ENCODE measurements at regions not wholly inside any gene's neighbourhood (a gene's known extent, or its start where the extent isn't known, plus 50 kb on each side); places are given as distances from the start of the nearest gene placed in this dataset.

DNA sequence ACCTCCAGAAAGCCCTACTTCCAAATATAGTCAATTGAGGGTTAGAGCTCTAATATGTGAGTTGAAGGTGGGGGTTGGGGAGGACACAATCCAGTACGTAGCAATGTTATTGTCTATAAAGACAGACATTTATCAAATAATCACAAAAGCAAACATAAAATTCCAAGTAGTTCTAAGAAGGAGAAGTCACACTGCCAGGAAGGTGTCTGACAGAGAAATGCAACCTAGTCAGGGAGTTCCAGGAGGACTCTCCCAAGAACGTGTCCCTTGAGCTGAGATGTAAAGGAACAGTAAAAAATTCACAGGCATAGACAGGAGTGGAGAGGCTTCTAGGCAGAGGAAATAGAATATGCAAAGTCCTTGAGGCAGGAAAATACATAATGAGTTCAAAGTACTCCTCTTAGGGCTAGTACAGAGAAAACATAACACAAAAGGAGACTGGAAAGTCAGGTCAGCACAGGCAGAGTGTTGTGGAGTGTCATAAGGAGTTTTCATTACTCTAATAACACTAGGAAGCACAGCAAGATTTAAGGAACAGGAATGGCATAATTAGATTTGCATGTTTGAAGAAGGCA lies 277.6 kb upstream of the STT3B start:
- H3K4me3 ChIP-seq (ENCODE audit: low read depth in 1 of 2, low read length in 2 of 2), result no peak overlapping the region
- no peaks in the 10 kb centered on the region for H3K9me3 ChIP-seq (ENCODE audit: control insufficient read depth in 1 of 2, low read length in 2 of 2)

GRCh38 chr3:31262201-31262600 lies 270.5 kb upstream of the STT3B start:
- H3K27ac ChIP-seq (ENCODE audit: low read length), result no peak overlapping the region
- no peaks in the 10 kb centered on the region for H3K4me1 ChIP-seq (ENCODE audit: control insufficient read depth in 1 of 2, insufficient read depth in 2 of 2, low read length in 2 of 2)
- H3K36me3 ChIP-seq (ENCODE audit: control insufficient read depth in 1 of 2, insufficient read depth in 2 of 2, low read length in 2 of 2), result no peaks in the 10 kb centered on the region
- no peak overlapping the region for H3K4me3 ChIP-seq (ENCODE audit: low read depth in 1 of 2, low read length in 2 of 2)
- H3K27me3 ChIP-seq (ENCODE audit: low read depth, low read length), result no peaks in the 10 kb centered on the region
- H3K9me3 ChIP-seq (ENCODE audit: control insufficient read depth in 1 of 2, low read length in 2 of 2), result no peaks in the 10 kb centered on the region

More for the DNA sequence above, 277.6 kb upstream of the STT3B start:
- Histone ChIP-seq H3K36me3 (ENCODE audit: control insufficient read depth in 1 of 2, insufficient read depth in 2 of 2, low read length in 2 of 2) (no peaks in the 10 kb centered on the region), H3K4me1 (ENCODE audit: control insufficient read depth in 1 of 2, insufficient read depth in 2 of 2, low read length in 2 of 2) (no peaks in the 10 kb centered on the region), H3K27me3 (ENCODE audit: low read depth, low read length) (no peaks in the 10 kb centered on the region), H3K27ac (ENCODE audit: low read length) (no peak overlapping the region)

GRCh38 chr3:31263897-31264296 lies 268.8 kb upstream of the STT3B start:
- Histone ChIP-seq H3K4me1 (ENCODE audit: control insufficient read depth in 1 of 2, insufficient read depth in 2 of 2, low read length in 2 of 2) (no peaks in the 10 kb centered on the region), H3K27me3 (ENCODE audit: low read depth, low read length) (no peaks in the 10 kb centered on the region), H3K4me3 (ENCODE audit: low read depth in 1 of 2, low read length in 2 of 2) (no peak overlapping the region), H3K27ac (ENCODE audit: low read length) (no peak overlapping the region), H3K9me3 (ENCODE audit: control insufficient read depth in 1 of 2, low read length in 2 of 2) (no peaks in the 10 kb centered on the region), H3K36me3 (ENCODE audit: control insufficient read depth in 1 of 2, insufficient read depth in 2 of 2, low read length in 2 of 2) (no peaks in the 10 kb centered on the region)

DNA sequence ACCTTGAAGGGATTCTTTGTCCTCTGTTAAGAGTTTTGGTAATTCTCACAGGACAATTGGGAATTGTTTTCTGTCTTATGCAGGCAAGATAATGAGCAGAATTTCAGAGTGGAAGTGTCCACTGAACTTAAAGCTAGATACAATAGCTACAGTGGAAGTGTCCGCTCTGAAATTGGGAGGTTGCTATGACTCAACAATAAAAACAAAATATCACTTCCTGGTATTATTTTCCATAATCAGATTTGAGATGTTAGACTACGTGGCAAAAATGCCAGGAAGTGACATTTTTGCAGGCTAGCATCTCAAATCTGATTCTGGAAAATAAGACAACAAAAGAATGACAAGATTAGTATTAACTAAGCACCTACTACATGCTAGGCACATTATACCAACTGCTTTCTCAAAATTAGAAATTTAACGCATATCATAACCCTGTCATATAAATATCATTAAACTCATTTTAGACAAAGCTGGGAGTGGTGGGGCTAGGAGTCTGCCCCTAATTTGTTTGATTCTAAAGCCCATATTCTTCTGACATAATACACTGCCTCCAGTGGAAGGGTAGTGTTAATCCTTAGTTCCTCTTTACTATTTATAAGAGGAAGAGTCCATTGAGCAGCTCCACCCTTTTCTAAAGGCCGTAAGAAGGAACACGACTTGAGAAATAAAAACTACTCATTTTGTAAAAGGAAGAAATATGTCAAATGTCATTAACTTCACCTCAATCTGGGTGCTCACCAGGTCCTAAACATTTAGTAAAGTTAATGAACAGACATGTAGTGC lies 266.9 kb upstream of the STT3B start:
- Histone ChIP-seq H3K9me3 (ENCODE audit: control insufficient read depth in 1 of 2, low read length in 2 of 2) (no peaks in the 10 kb centered on the region), H3K4me1 (ENCODE audit: control insufficient read depth in 1 of 2, insufficient read depth in 2 of 2, low read length in 2 of 2) (no peaks in the 10 kb centered on the region), H3K27me3 (ENCODE audit: low read depth, low read length) (no peaks in the 10 kb centered on the region), H3K4me3 (ENCODE audit: low read depth in 1 of 2, low read length in 2 of 2) (no peak overlapping the region), H3K27ac (ENCODE audit: low read length) (no peak overlapping the region), H3K36me3 (ENCODE audit: control insufficient read depth in 1 of 2, insufficient read depth in 2 of 2, low read length in 2 of 2) (no peaks in the 10 kb centered on the region)

- H3K36me3 ChIP-seq (ENCODE audit: control insufficient read depth in 1 of 2, insufficient read depth in 2 of 2, low read length in 2 of 2), result no peaks in the 10 kb centered on the region
- H3K4me3 ChIP-seq (ENCODE audit: low read depth in 1 of 2, low read length in 2 of 2), result no peak overlapping the region
- no peaks in the 10 kb centered on the region for H3K9me3 ChIP-seq (ENCODE audit: control insufficient read depth in 1 of 2, low read length in 2 of 2)
- no peaks in the 10 kb centered on the region for H3K4me1 ChIP-seq (ENCODE audit: control insufficient read depth in 1 of 2, insufficient read depth in 2 of 2, low read length in 2 of 2)
- H3K27ac ChIP-seq (ENCODE audit: low read length), result no peak overlapping the region
- H3K27me3 ChIP-seq (ENCODE audit: low read depth, low read length), result no peaks in the 10 kb centered on the region
Observed at GRCh38 chr3:31268868-31269267, 263.9 kb upstream of the STT3B start.

DNA sequence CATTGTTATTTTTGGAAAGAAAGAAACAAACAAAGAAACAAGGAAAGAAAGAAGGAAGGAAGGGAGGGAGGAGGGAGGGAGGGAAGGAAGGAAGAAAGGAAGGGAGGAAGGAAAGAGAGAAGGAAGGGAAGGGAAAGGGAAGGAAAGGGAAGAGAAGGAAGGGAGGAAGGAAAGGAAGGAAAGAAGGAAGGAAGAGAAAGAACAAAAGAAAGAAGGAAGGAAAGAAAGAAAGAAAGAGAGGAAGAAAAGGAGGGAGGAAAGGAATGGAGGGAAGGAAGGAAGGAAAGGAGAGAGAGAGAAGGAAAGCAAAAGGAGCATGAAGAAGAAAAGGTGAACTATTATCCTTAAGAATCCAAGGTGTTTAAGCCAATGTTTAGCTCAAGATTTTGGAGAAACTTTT lies 262.7 kb upstream of the STT3B start:
- Histone ChIP-seq H3K36me3 (ENCODE audit: control insufficient read depth in 1 of 2, insufficient read depth in 2 of 2, low read length in 2 of 2) (no peaks in the 10 kb centered on the region), H3K4me3 (ENCODE audit: low read depth in 1 of 2, low read length in 2 of 2) (no peak overlapping the region), H3K4me1 (ENCODE audit: control insufficient read depth in 1 of 2, insufficient read depth in 2 of 2, low read length in 2 of 2) (peaks cover 0 to 4% of the 10 kb centered on the region in 2 donors), H3K9me3 (ENCODE audit: control insufficient read depth in 1 of 2, low read length in 2 of 2) (no peaks in the 10 kb centered on the region), H3K27me3 (ENCODE audit: low read depth, low read length) (no peaks in the 10 kb centered on the region), H3K27ac (ENCODE audit: low read length) (no peak overlapping the region)

DNA sequence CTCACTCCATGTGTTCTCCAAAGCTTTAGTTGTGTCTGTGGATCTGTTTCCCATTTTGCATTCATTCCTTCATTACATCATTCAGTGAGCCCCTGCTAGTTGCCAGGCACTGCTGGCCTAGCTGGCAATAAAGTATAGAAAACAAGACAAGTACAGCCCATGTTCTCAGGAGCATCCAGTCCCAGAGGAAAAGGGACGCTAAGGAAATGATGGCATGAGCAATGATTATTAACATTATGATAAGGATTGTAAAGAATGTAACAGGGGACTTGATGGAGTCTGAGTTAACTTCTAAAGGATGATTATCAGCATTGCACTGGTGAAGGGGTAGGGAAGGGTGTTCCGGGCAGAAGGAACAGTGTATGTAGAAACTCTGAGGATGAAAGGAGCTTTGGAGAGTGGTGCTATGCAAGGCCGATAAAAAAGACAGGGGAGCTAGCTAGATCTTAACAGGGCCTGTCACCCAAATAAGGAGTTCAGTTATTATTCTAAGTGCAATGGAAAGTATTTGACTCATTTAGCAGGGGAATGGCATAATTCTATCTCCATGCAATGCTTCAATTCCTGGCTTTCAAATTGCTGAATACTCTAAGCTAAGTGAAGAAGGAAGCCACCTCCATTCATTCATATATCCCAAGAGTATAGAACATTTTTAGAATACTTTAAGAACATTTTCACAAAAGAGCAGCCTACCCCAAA lies 258.2 kb upstream of the STT3B start:
- no peaks in the 10 kb centered on the region for H3K36me3 ChIP-seq (ENCODE audit: control insufficient read depth in 1 of 2, insufficient read depth in 2 of 2, low read length in 2 of 2)
- no peak overlapping the region for H3K27ac ChIP-seq (ENCODE audit: low read length)
- no peaks in the 10 kb centered on the region for H3K9me3 ChIP-seq (ENCODE audit: control insufficient read depth in 1 of 2, low read length in 2 of 2)
- no peak overlapping the region for H3K4me3 ChIP-seq (ENCODE audit: low read depth in 1 of 2, low read length in 2 of 2)
- no peaks in the 10 kb centered on the region for H3K27me3 ChIP-seq (ENCODE audit: low read depth, low read length)
- peaks cover 0 to 11% of the 10 kb centered on the region in 2 donors for H3K4me1 ChIP-seq (ENCODE audit: control insufficient read depth in 1 of 2, insufficient read depth in 2 of 2, low read length in 2 of 2)

GRCh38 chr3:31275038-31275572 lies 257.6 kb upstream of the STT3B start:
- no peaks in the 10 kb centered on the region for H3K36me3 ChIP-seq (ENCODE audit: control insufficient read depth in 1 of 2, insufficient read depth in 2 of 2, low read length in 2 of 2)
- no peak overlapping the region for H3K4me3 ChIP-seq (ENCODE audit: low read depth in 1 of 2, low read length in 2 of 2)
- no peaks in the 10 kb centered on the region for H3K9me3 ChIP-seq (ENCODE audit: control insufficient read depth in 1 of 2, low read length in 2 of 2)
- H3K27ac ChIP-seq (ENCODE audit: low read length), result no peak overlapping the region
- no peaks in the 10 kb centered on the region for H3K27me3 ChIP-seq (ENCODE audit: low read depth, low read length)
- peaks cover 0 to 11% of the 10 kb centered on the region in 2 donors for H3K4me1 ChIP-seq (ENCODE audit: control insufficient read depth in 1 of 2, insufficient read depth in 2 of 2, low read length in 2 of 2)

GRCh38 chr3:31275583-31275982 lies 257.1 kb upstream of the STT3B start:
- peaks cover 0 to 11% of the 10 kb centered on the region in 2 donors for H3K4me1 ChIP-seq (ENCODE audit: control insufficient read depth in 1 of 2, insufficient read depth in 2 of 2, low read length in 2 of 2)
- no peaks in the 10 kb centered on the region for H3K27me3 ChIP-seq (ENCODE audit: low read depth, low read length)
- H3K36me3 ChIP-seq (ENCODE audit: control insufficient read depth in 1 of 2, insufficient read depth in 2 of 2, low read length in 2 of 2), result no peaks in the 10 kb centered on the region
- H3K4me3 ChIP-seq (ENCODE audit: low read depth in 1 of 2, low read length in 2 of 2), result no peak overlapping the region
- no peaks in the 10 kb centered on the region for H3K9me3 ChIP-seq (ENCODE audit: control insufficient read depth in 1 of 2, low read length in 2 of 2)
- no peak overlapping the region for H3K27ac ChIP-seq (ENCODE audit: low read length)

DNA sequence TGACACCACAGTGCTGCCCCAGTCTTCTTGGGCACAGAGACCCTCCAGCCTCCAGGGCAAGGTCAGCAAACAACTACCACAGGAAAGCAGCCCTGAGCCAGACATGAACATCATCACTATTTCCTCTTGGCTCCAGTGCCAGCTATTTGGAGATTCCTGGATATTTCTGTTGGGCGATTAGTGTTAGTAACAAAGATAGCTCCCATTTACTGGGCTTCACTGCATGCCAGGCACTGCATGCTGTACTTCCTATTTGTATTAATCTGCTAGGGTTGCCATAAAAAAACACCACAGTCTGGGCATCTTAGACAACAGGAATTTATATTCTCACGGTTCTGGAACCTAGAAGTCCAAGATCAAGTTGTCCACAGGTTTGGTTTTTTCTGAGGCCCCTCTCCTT lies 255.1 kb upstream of the STT3B start:
- no peaks in the 10 kb centered on the region for H3K36me3 ChIP-seq (ENCODE audit: control insufficient read depth in 1 of 2, insufficient read depth in 2 of 2, low read length in 2 of 2)
- H3K27ac ChIP-seq (ENCODE audit: low read length), result no peak overlapping the region
- H3K4me3 ChIP-seq (ENCODE audit: low read depth in 1 of 2, low read length in 2 of 2), result no peak overlapping the region
- H3K4me1 ChIP-seq (ENCODE audit: control insufficient read depth in 1 of 2, insufficient read depth in 2 of 2, low read length in 2 of 2), result peaks cover 0 to 11% of the 10 kb centered on the region in 2 donors
- H3K9me3 ChIP-seq (ENCODE audit: control insufficient read depth in 1 of 2, low read length in 2 of 2), result no peaks in the 10 kb centered on the region
- H3K27me3 ChIP-seq (ENCODE audit: low read depth, low read length), result no peaks in the 10 kb centered on the region

- peaks cover 0 to 11% of the 10 kb centered on the region in 2 donors for H3K4me1 ChIP-seq (ENCODE audit: control insufficient read depth in 1 of 2, insufficient read depth in 2 of 2, low read length in 2 of 2)
- no peak overlapping the region for H3K27ac ChIP-seq (ENCODE audit: low read length)
- H3K36me3 ChIP-seq (ENCODE audit: control insufficient read depth in 1 of 2, insufficient read depth in 2 of 2, low read length in 2 of 2), result no peaks in the 10 kb centered on the region
- no peaks in the 10 kb centered on the region for H3K9me3 ChIP-seq (ENCODE audit: control insufficient read depth in 1 of 2, low read length in 2 of 2)
- no peak overlapping the region for H3K4me3 ChIP-seq (ENCODE audit: low read depth in 1 of 2, low read length in 2 of 2)
- H3K27me3 ChIP-seq (ENCODE audit: low read depth, low read length), result no peaks in the 10 kb centered on the region
Observed at GRCh38 chr3:31278532-31278931, 254.2 kb upstream of the STT3B start.

All from muscle layer of duodenum (tissue), 2 donors.